GM18867 (cell line): ENCODE measurements at regions not wholly inside any gene's neighbourhood (a gene's known extent, or its start where the extent isn't known, plus 50 kb on each side); places are given as distances from the start of the nearest gene placed in this dataset.

ENCODE experiments used
- ATAC-seq: cut with Tn5 transposase; IDR thresholded peaks from one replicate; pipeline ENCODE4 v1.9.1; 2021; ENCODE audit warnings: mild to moderate bottlenecking, moderate library complexity; ENCODE audit not compliant: unreplicated experiment

GRCh38 chr2:79359419-79359818 lies 153.4 kb upstream of the CTNNA2 start:
- no peak for ATAC-seq

- ATAC-seq, result no peak
These were observed 157.3 kb upstream of the CTNNA2 start for GRCh38 chr2:79355569-79355968.

- ATAC-seq, result no peak
These were observed 167.9 kb upstream of the REG3A start for GRCh38 chr2:79327460-79327859.

GRCh38 chr2:79320871-79321270 lies 161.3 kb upstream of the REG3A start:
- no peak for ATAC-seq

GRCh38 chr2:79294994-79295393 lies 135.4 kb upstream of the REG3A start:
- no peak for ATAC-seq

- no peak for ATAC-seq
These were observed 133.4 kb upstream of the REG3A start for GRCh38 chr2:79292958-79293315.

GRCh38 chr2:79292239-79292957 lies 132.8 kb upstream of the REG3A start:
- no peak for ATAC-seq

GRCh38 chr2:79275863-79276262 lies 116.3 kb upstream of the REG3A start:
- ATAC-seq, result no peak

GRCh38 chr2:79275197-79275596 lies 115.6 kb upstream of the REG3A start:
- ATAC-seq, result no peak

- ATAC-seq, result no peak
These were observed 113.1 kb upstream of the REG3A start for GRCh38 chr2:79272616-79273015.

- no peak for ATAC-seq
These were observed 111.9 kb upstream of the REG3A start for GRCh38 chr2:79271456-79271855.

- ATAC-seq, result no peak
These were observed 101.3 kb upstream of the REG3A start for GRCh38 chr2:79260848-79261247.

GRCh38 chr2:79259959-79260358 lies 100.4 kb upstream of the REG3A start:
- ATAC-seq, result no peak

- ATAC-seq, result no peak
These were observed 99.7 kb upstream of the REG3A start for GRCh38 chr2:79259296-79259695.

- no peak for ATAC-seq
These were observed 93.8 kb upstream of the REG3A start for GRCh38 chr2:79253243-79253774.

- no peak for ATAC-seq
These were observed 91.1 kb upstream of the REG3A start for GRCh38 chr2:79250656-79251055.

GRCh38 chr2:79248776-79249175 lies 89.2 kb upstream of the REG3A start:
- no peak for ATAC-seq

- ATAC-seq, result no peak
These were observed 75.6 kb upstream of the REG3A start for GRCh38 chr2:79235135-79235534.

- ATAC-seq, result no peak
These were observed 64.0 kb upstream of the REG3A start for GRCh38 chr2:79223539-79223938.

GRCh38 chr2:79219383-79219988 lies 59.9 kb upstream of the REG3A start:
- ATAC-seq, result peak; percentile 91

GRCh38 chr2:79210274-79210917 lies 50.8 kb upstream of the REG3A start:
- no peak for ATAC-seq
